ENCODE measurements at regions not wholly inside any gene's neighbourhood (a gene's known extent, or its start where the extent isn't known, plus 50 kb on each side); places are given as distances from the start of the nearest gene placed in this dataset.

DNA sequence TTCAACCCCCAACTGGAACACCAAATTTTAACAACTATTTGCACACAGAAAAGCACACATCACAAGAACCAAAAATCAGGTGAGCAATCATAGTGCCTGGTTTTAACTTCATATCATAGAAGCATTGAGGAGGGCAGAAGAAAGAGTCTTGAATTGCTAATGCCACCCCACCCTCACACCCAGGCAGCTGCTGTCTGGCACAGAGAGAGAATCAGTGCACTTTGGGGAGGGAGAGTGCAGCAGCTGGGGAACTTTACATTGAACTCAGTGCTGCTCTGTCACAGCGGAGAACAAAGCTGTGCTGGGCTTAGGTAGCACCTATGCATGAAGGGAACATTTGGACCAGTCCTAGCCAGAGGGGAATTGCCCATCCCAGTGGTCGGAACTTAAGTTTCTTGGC is 76.0 kb upstream of the KBTBD8 start:
- no peak for TF ChIP-seq CTCF (IDR thresholded peaks at IDR 0.05)
- no peak for TF ChIP-seq POLR2A (IDR thresholded peaks at IDR 0.05)
